ENCODE measurements at regions not wholly inside any gene's neighbourhood (a gene's known extent, or its start where the extent isn't known, plus 50 kb on each side); places are given as distances from the start of the nearest gene placed in this dataset.

DNA sequence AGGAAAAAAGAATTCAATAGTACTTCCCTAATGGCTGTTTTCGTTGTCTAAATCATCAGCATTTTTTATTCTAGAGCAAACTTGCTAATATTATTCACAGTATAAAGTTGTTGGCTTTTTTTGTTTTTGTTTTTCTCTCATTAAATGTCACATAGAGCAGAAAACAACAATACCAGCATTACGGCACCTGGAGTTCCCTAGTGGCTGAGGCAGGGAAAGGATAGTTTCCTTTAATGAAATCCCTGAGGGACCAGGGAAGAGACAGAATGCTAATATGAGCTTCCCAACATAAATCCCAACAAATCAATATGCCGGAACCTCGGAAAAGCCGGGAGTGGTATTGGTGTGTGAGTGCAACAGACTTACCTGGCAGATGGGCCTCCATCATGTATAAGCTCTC lies 235.2 kb upstream of the ASCC3 start:
- Histone ChIP-seq H3K9ac (ENCODE audit: low read length) (no peak overlapping the region), H4K20me1 (ENCODE audit: insufficient read depth, low read depth, low read length) (no peaks in the 10 kb centered on the region), H3K36me3 (ENCODE audit: insufficient read depth, low read length) (no peaks in the 10 kb centered on the region), H3K27me3 (ENCODE audit: low read length) (no peaks in the 10 kb centered on the region), H3K79me2 (ENCODE audit: low read length) (no peaks in the 10 kb centered on the region), H3K27ac (ENCODE audit: low read length) (no peak overlapping the region), H2AFZ (ENCODE audit: low read length) (no peak overlapping the region), H3K9me3 (ENCODE audit: low read length) (no peaks in the 10 kb centered on the region), H3K9me2 (replicated peaks; ENCODE audit: insufficient read depth, low read length) (no peaks in the 10 kb centered on the region), H3K4me1 (ENCODE audit: low read length) (no peaks in the 10 kb centered on the region), H3K4me2 (ENCODE audit: low read depth, low read length, poor library complexity, severe bottlenecking) (no peak overlapping the region), H3K4me3 (ENCODE audit: low read length) (no peak overlapping the region)
- DNase-seq: no peak

DNA sequence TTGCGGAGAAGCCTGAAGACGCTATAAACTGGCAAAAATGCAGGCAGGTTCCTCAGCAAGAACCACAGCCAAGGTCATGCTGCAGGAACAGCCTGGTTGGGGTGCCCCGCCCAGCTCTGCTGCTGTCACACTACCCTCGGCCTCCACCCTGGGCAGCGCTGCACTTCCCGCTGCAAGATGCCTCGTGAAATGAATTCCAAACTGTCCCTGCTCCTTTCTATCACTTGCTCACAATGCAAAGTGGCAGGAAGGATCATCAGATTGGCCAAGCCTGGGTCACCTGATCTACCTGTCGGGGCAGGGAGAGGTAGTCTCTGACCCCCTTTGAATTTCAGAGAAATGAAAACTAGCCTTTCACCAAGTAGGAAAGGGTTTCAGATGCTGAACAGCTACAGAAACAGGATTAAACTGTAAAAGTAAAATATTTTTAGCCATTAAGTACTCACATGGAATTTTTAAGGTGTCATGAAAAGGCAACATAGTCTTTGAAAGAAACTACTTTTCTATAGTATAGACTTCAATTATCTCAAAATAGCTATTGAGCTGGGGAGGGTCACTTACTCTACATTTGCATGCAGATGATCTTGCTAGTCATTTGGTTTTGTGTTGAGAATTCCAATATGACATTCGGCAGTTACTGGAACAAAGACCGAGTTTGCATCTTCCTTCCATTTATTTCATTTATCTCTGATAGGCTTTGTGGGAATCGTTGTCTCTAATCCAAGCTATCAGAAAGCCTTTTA lies 236.4 kb upstream of the ASCC3 start:
- no peaks in the 10 kb centered on the region for H3K9me3 ChIP-seq (ENCODE audit: low read length)
- no peak overlapping the region for H2AFZ ChIP-seq (ENCODE audit: low read length)
- H3K4me2 ChIP-seq (ENCODE audit: low read depth, low read length, poor library complexity, severe bottlenecking): no peak overlapping the region
- H3K4me1 ChIP-seq (ENCODE audit: low read length): no peaks in the 10 kb centered on the region
- H3K36me3 ChIP-seq (ENCODE audit: insufficient read depth, low read length): no peaks in the 10 kb centered on the region
- H3K27ac ChIP-seq (ENCODE audit: low read length): no peak overlapping the region
- H4K20me1 ChIP-seq (ENCODE audit: insufficient read depth, low read depth, low read length): no peaks in the 10 kb centered on the region
- no peaks in the 10 kb centered on the region for H3K9me2 ChIP-seq (replicated peaks; ENCODE audit: insufficient read depth, low read length)
- no peak overlapping the region for H3K9ac ChIP-seq (ENCODE audit: low read length)
- H3K27me3 ChIP-seq (ENCODE audit: low read length): no peaks in the 10 kb centered on the region
- no peak for DNase-seq
- H3K4me3 ChIP-seq (ENCODE audit: low read length): no peak overlapping the region
- H3K79me2 ChIP-seq (ENCODE audit: low read length): no peaks in the 10 kb centered on the region

DNA sequence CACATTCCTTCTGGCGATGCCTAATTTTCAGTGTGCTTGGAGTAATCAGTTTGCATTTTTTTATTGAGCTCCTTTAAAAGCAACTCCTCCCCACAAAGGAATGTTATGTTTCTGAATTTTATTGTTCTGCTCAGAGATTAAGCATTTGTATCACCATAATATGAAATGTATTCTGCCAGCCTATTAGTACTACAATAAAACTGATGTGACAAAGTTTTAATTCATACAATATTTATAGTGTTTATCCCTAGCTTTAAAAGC lies 236.9 kb upstream of the ASCC3 start:
- Histone ChIP-seq H2AFZ (ENCODE audit: low read length) (no peak overlapping the region), H4K20me1 (ENCODE audit: insufficient read depth, low read depth, low read length) (no peaks in the 10 kb centered on the region), H3K4me2 (ENCODE audit: low read depth, low read length, poor library complexity, severe bottlenecking) (no peak overlapping the region), H3K9me3 (ENCODE audit: low read length) (no peaks in the 10 kb centered on the region), H3K9ac (ENCODE audit: low read length) (no peak overlapping the region), H3K27me3 (ENCODE audit: low read length) (no peaks in the 10 kb centered on the region), H3K36me3 (ENCODE audit: insufficient read depth, low read length) (no peaks in the 10 kb centered on the region), H3K4me1 (ENCODE audit: low read length) (no peaks in the 10 kb centered on the region), H3K79me2 (ENCODE audit: low read length) (no peaks in the 10 kb centered on the region), H3K9me2 (replicated peaks; ENCODE audit: insufficient read depth, low read length) (no peaks in the 10 kb centered on the region), H3K4me3 (ENCODE audit: low read length) (no peak overlapping the region), H3K27ac (ENCODE audit: low read length) (no peak overlapping the region)
- no peak for DNase-seq

DNA sequence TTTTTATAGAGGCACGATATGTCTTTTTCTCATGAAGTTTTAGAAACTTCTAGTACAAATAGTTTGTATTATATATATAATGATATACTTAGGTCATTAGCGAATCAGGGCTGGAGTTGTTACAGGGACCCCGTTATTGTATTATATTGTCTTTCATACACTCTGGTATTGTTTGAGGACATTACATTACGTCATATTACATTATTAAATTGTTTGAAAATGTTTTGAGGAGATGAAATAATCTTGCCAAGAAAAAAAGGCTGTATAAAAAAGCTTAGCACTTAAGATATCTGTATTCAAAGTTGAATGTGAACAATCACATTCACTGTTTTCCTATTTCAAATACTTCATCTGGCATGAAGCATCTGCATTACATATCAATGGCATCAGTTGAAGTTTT lies 239.6 kb upstream of the ASCC3 start:
- Histone ChIP-seq H3K4me1 (ENCODE audit: low read length) (no peaks in the 10 kb centered on the region), H3K27me3 (ENCODE audit: low read length) (no peaks in the 10 kb centered on the region), H3K4me3 (ENCODE audit: low read length) (no peak overlapping the region), H3K9me2 (replicated peaks; ENCODE audit: insufficient read depth, low read length) (no peaks in the 10 kb centered on the region), H2AFZ (ENCODE audit: low read length) (no peak overlapping the region), H4K20me1 (ENCODE audit: insufficient read depth, low read depth, low read length) (no peaks in the 10 kb centered on the region), H3K9ac (ENCODE audit: low read length) (no peak overlapping the region), H3K79me2 (ENCODE audit: low read length) (no peaks in the 10 kb centered on the region), H3K9me3 (ENCODE audit: low read length) (no peaks in the 10 kb centered on the region), H3K4me2 (ENCODE audit: low read depth, low read length, poor library complexity, severe bottlenecking) (no peak overlapping the region), H3K36me3 (ENCODE audit: insufficient read depth, low read length) (no peaks in the 10 kb centered on the region), H3K27ac (ENCODE audit: low read length) (no peak overlapping the region)
- no peak for DNase-seq

DNA sequence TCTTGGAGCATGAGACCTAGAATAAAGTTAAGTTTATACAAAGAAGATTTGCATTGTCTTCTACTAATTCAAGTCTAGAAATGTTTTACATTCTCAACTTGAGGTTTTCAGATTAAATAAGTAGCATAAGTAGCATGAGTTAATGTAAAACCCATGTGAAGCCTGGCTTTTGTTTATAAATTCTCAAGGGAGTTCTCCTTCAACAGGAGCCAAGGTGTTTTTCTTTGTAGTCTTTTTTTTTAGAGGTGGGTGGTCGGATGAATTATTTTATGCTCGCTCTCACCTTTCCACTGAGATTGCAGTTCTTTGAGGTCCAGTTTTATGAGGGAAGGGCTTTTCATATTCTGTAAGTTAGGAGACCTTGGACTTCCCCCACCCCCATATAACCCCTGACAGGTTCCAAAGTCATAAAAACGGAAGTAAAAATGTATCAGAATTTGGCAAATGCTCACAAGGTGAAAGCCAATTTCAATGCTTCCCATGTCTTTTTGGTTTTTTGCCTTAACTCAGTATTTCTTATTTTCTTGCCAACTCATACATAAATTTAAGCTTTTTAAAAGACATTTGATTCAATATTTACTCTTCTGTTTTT lies 244.3 kb upstream of the ASCC3 start:
- Histone ChIP-seq H3K27ac (ENCODE audit: low read length) (no peak overlapping the region), H3K79me2 (ENCODE audit: low read length) (no peaks in the 10 kb centered on the region), H3K4me1 (ENCODE audit: low read length) (no peaks in the 10 kb centered on the region), H3K4me2 (ENCODE audit: low read depth, low read length, poor library complexity, severe bottlenecking) (no peak overlapping the region), H2AFZ (ENCODE audit: low read length) (no peak overlapping the region), H4K20me1 (ENCODE audit: insufficient read depth, low read depth, low read length) (no peaks in the 10 kb centered on the region), H3K27me3 (ENCODE audit: low read length) (0 out of 2 replicates have a peak, but pooled peaks cover 3% of the 10 kb centered on the region), H3K9me2 (replicated peaks; ENCODE audit: insufficient read depth, low read length) (no peaks in the 10 kb centered on the region), H3K9ac (ENCODE audit: low read length) (no peak overlapping the region), H3K36me3 (ENCODE audit: insufficient read depth, low read length) (no peaks in the 10 kb centered on the region), H3K4me3 (ENCODE audit: low read length) (no peak overlapping the region), H3K9me3 (ENCODE audit: low read length) (no peaks in the 10 kb centered on the region; the same call in 1 of the 2 replicates)
- DNase-seq: no peak

DNA sequence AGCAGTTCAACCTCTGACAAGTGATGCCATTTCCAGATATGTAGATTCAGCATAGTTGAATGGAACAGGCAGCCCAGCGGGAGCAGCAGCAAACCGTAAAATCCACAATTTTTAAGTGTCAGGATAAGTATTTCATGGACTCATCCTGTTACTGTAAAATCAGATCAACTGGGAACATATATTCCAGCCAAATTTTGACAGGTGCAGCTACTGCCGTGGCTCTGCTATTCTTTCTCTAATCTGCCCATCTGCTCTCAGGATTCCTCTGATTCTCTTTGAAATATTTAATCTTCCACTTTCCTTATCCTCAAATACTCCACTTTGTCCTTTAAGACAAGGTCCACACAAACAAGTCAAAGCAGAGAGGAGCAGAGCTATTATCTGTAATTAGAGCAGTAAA lies 245.4 kb upstream of the ASCC3 start:
- H3K9me2 ChIP-seq (replicated peaks; ENCODE audit: insufficient read depth, low read length): no peaks in the 10 kb centered on the region
- H3K4me1 ChIP-seq (ENCODE audit: low read length): no peaks in the 10 kb centered on the region
- H3K36me3 ChIP-seq (ENCODE audit: insufficient read depth, low read length): no peaks in the 10 kb centered on the region
- no peak overlapping the region for H3K4me2 ChIP-seq (ENCODE audit: low read depth, low read length, poor library complexity, severe bottlenecking)
- H3K27me3 ChIP-seq (ENCODE audit: low read length): 0 out of 2 replicates have a peak, but pooled peaks cover 3% of the 10 kb centered on the region
- H3K9me3 ChIP-seq (ENCODE audit: low read length): no peaks in the 10 kb centered on the region; the same call in 1 of the 2 replicates
- H3K79me2 ChIP-seq (ENCODE audit: low read length): no peaks in the 10 kb centered on the region
- H3K9ac ChIP-seq (ENCODE audit: low read length): no peak overlapping the region
- no peaks in the 10 kb centered on the region for H4K20me1 ChIP-seq (ENCODE audit: insufficient read depth, low read depth, low read length)
- H2AFZ ChIP-seq (ENCODE audit: low read length): no peak overlapping the region
- no peak for DNase-seq
- H3K27ac ChIP-seq (ENCODE audit: low read length): no peak overlapping the region
- no peak overlapping the region for H3K4me3 ChIP-seq (ENCODE audit: low read length)

DNA sequence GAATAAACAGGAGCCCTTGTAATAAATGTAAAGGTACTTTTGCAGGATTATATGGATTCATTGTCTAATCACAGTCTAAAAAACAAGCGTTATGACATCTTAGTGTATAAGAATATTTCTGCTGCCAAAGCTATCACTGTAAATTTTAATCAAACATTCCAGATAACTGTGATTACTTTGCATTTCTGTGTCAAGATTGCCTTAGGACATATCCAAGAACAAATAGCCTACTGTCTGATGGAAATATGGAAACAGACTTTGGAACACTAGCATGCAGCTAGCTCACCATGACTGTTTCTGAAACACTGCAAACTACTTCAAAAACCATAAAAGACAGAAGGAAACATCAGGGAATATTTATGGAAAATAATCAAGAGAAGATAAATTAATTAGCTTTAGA lies 248.7 kb upstream of the ASCC3 start:
- no peaks in the 10 kb centered on the region; the same call in 1 of the 2 replicates for H3K9me3 ChIP-seq (ENCODE audit: low read length)
- H4K20me1 ChIP-seq (ENCODE audit: insufficient read depth, low read depth, low read length): no peaks in the 10 kb centered on the region
- 0 out of 2 replicates have a peak, but pooled peaks cover 3% of the 10 kb centered on the region for H3K27me3 ChIP-seq (ENCODE audit: low read length)
- DNase-seq: no peak
- no peak overlapping the region for H3K27ac ChIP-seq (ENCODE audit: low read length)
- H3K9ac ChIP-seq (ENCODE audit: low read length): no peak overlapping the region
- H3K4me1 ChIP-seq (ENCODE audit: low read length): no peaks in the 10 kb centered on the region
- H3K4me3 ChIP-seq (ENCODE audit: low read length): no peak overlapping the region
- no peaks in the 10 kb centered on the region for H3K79me2 ChIP-seq (ENCODE audit: low read length)
- H3K36me3 ChIP-seq (ENCODE audit: insufficient read depth, low read length): no peaks in the 10 kb centered on the region
- H2AFZ ChIP-seq (ENCODE audit: low read length): no peak overlapping the region
- H3K9me2 ChIP-seq (replicated peaks; ENCODE audit: insufficient read depth, low read length): no peaks in the 10 kb centered on the region
- no peak overlapping the region for H3K4me2 ChIP-seq (ENCODE audit: low read depth, low read length, poor library complexity, severe bottlenecking)

DNA sequence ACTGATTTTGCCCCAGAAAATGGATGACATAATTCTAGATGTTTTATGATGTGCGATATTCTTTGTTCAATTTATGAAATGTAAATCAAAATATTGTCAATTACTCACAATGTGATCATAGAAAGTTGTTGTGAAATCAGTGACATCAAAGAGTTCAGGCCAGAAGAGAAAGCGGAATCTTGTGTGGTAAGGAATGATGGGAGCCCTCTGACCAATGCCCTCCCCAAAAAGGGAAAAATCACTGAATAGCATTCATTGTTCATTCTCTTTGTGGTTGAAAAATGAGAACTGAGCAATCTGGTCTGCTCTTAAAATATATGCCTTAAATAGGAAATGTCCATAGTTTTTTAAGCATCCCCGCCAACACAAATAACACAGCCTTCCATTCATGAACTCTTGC lies 247.1 kb upstream of the GRIK2 start:
- no peak for DNase-seq
- Histone ChIP-seq H3K4me1 (ENCODE audit: low read length) (no peaks in the 10 kb centered on the region), H3K9me3 (ENCODE audit: low read length) (no peaks in the 10 kb centered on the region), H3K9me2 (replicated peaks; ENCODE audit: insufficient read depth, low read length) (no peaks in the 10 kb centered on the region), H3K27me3 (ENCODE audit: low read length) (no peaks in the 10 kb centered on the region), H3K79me2 (ENCODE audit: low read length) (no peaks in the 10 kb centered on the region), H3K36me3 (ENCODE audit: insufficient read depth, low read length) (no peaks in the 10 kb centered on the region), H3K27ac (ENCODE audit: low read length) (no peak overlapping the region), H3K4me2 (ENCODE audit: low read depth, low read length, poor library complexity, severe bottlenecking) (no peak overlapping the region), H3K9ac (ENCODE audit: low read length) (no peak overlapping the region), H2AFZ (ENCODE audit: low read length) (no peak overlapping the region), H4K20me1 (ENCODE audit: insufficient read depth, low read depth, low read length) (no peaks in the 10 kb centered on the region), H3K4me3 (ENCODE audit: low read length) (no peak overlapping the region)

All from Karpas-422 (cell line).